HG02678 (cell line): ENCODE measurements at regions not wholly inside any gene's neighbourhood (a gene's known extent, or its start where the extent isn't known, plus 50 kb on each side); places are given as distances from the start of the nearest gene placed in this dataset.

Experiments used
- ATAC-seq: cut with Tn5 transposase; IDR thresholded peaks from one replicate; pipeline ENCODE4 v1.9.1; 2021; ENCODE audit warnings: mild to moderate bottlenecking, moderate library complexity; ENCODE audit not compliant: unreplicated experiment

DNA sequence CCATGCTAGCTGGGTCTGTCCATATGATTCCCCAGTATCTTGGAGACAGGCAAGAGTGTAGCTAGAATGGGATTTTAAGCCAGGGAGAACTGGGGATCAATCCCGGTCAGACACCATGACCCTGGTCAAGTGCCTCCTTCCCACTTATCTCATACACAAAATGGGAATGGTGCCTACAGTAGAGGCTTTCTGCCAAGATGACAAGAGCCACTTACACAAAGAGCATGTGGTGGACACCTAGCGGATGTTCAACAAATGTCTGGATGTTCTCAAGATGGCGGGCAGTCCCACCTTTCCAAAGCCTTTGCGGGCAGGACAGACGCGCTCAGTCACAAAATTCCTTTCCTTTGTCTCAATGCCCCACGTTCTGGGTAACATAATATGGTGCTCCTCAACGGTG, 57.3 kb downstream of the MAF start:
- ATAC-seq = no peak

DNA sequence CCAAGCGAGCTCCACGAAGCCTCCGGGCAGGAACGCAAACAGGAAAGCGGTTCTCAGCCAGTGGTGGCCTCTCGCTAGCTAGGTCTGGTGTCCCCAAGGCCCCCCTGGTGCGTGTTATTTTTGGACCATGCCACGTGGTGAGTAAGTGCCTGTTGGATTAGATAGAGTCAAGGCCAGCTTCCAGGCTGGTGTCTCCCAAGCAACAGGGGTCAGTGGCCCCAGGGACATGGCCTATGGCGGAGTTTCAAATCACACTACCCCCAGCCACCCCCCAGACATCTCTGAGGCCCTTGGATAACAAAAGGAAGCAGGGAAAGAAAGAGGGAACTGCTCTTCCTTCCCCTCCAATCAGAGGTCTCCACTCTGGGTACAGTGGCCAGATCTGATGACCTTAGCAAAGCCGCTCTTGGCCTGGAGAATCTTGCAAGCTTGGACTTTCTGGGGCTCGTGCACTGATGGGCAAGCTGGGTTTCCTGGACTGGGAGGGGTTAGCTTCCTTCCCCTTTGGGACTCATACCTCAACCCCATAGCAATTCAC, 58.2 kb downstream of the MAF start:
- no peak for ATAC-seq

DNA sequence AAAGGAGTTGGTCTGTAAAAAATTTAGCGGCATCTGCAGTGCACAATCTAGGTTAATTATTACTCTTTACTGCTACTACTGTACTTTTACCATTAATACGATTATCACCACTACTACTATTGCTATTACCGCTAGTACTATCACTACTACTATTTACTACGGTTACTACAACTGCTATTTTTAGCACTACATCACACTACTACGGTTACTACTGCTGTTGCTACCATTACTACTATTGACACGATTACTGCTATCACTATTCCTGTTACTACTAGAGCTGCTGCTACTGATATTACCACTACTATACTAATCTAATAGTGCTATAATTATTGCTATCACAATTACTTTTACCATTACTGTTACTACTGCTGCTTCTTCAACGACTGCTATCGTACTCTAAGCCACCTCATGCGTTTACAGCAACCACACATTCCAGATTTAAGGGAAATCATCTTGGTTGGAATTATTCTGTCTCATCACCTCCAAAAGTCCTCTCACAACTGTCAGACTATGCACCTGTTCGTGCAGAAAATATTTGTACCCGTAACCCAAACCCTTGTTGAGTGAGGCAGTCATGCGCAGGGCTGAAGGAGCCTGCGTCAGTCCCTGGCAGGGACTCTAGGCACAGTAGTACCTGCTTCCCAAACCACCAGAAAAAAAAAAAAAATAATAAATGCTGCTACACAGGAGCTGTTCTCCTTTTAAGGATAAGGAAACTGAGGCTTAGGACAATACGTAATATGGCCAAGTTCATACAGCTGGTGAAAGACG, 59.5 kb downstream of the MAF start:
- ATAC-seq = no peak

DNA sequence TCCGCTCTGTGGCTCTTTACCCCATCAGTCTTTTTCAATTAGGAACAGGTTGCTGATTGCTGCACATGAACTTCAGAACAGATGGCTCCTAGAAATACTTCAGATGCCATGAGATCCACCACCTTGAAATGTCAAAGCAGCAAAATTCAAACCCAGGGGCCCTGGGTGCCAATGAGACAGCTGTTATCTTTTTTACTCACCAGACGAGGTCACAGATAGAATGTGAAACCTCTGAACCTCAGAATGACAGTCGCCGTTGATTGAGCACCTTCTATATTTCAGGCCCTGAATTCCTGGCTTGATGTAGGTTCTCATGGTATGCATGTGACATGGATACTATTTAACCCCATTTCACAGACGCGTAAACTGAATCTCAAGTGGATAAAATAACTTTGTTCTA, 63.0 kb downstream of the MAF start:
- no peak for ATAC-seq

DNA sequence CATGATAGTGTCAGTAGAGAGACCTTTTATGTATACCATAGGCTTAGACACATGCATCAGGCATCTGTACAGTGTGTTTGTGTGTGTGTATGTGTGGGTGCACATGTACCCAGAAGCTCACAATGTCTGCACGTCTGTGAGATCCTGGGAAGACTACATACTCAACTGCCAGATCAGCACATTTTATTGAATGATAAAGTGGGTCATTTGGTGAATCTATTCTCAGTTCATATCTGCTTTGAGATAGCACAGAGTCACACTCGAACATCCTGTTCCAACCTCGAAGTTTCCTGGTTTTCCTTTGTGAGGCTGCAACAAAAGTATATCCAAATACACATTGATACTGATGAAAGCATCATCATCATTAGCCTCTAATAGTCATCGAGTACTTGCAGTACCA, 63.6 kb downstream of the MAF start:
- ATAC-seq = no peak

DNA sequence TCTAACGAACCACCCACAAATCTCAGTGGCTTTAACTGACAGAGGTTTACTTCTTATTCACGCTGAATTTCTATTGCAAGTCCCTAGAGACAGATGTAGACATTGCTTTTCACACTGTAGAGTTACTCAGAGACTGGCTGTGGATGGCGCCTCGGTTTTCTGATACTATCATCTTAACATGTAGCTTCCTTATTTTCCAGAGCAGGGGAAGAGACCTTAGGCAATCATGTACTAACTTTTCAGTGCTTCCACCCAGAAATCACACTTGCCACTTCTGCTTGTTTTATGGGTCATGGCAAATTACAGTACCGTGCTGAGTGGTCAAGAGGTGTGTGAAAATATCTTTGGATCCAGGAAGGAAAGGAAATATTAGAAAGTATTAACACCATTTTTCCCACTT, 65.4 kb downstream of the MAF start:
- no peak for ATAC-seq

DNA sequence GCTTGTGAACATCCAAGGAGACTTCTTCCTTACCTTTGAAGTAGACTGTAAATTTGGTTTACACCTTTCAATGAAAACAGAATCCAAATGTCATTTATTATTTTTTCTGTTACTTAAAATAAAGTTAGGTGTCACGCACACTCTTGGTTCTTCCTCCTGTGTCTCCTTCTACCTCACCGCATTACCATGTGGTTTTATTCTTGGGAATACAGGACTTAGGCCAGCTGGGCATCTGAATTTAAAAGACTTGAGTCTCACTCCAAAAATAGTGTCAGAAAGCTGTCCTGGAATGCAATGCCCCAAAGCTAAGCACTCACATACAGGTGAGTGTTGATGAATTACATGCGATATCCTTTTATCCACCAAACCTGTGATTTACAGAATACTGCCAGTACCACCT, 66.4 kb downstream of the MAF start:
- no peak for ATAC-seq

DNA sequence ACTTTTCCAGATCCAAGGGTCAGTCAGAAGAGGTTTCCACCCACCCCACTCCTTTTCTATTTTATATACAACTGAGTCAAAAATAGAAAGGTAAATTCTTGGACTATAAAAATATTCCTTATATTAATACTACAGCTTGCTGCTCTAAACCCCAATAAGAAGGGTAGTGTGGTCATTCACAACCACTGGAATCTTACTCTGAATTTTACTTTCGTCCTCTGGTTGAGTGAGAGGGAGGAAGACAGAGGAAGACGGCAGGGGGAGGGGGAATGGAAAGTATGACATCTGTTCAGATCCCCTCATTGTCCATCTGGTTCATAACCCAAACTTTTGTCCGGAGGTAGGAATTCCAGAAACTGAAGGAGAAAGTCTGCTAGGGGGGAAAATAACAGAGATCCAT, 67.2 kb downstream of the MAF start:
- no peak for ATAC-seq

DNA sequence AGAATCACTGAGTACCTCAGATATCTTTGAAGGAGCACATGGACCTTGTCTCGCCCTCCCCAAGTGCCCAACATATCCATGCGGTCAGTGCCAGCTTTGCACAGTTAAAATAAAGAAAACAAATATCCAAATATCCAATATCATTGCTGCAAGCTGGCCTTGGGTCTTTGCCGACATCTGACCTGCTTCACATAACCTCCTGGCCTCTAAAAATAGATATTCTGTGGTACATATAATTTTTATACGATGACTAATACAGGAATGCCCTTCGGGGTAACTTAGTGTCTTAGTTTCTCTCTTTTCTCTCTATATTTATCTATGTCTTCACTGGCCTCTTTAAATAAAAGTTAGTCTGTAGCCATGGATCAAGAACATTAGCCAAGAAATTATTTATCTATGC, 67.8 kb downstream of the MAF start:
- no peak for ATAC-seq

DNA sequence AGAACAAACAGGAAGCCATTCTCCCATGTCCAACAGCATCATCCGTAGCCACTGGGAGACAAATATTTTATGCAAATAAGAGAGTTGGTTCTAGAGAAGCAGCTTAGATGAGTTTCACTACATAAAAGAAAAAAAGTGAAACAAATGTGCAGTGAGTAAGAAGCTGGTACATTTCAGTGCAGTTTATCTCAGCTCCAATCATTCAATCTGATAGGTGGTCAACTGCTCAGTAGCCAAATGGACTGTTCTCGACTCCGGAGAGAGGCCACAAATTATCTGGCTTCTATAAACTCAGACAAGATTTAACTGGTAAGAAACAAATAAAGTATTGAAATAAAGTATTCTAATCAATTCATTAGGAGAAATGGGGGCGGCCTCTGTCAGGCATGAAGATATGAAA, 68.3 kb downstream of the MAF start:
- ATAC-seq = no peak

DNA sequence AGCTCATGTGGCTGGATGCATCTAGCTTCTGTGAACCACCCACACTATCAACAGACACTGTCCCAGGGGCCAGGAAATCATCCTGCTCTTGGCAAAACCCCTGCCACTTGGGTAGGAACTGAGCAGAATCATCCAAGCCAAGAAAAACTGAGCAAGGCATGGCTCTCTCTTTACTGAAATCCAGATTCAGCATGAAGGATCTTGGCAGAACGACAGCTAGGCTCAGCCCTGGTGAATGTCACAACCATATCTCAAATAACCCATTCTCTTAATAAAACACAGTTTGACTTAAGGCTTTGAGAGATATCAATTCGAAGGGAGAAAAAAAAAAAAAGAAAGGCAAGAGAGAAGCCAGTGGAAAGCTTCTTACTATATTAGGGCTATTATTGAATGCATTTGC, 72.2 kb downstream of the MAF start:
- ATAC-seq = no peak

DNA sequence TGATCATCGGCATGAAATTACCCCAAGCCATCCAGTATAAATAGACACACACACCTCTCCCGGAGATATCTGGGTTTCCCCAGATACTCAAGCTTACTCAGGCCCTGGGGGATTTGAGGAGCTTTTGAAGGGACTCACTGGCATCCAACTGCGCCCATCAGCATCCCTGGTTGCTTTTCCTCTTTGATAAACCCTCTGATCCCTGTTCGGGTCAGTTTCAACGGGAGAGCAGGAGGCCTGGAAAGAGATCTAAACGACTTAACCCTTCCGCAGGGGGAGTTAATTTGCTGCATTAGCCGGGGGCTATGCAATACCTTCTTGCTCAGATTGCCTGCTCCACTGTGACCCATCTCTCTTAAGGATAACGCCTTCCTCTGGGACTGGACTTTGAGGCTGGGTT, 76.6 kb downstream of the MAF start:
- ATAC-seq = no peak

DNA sequence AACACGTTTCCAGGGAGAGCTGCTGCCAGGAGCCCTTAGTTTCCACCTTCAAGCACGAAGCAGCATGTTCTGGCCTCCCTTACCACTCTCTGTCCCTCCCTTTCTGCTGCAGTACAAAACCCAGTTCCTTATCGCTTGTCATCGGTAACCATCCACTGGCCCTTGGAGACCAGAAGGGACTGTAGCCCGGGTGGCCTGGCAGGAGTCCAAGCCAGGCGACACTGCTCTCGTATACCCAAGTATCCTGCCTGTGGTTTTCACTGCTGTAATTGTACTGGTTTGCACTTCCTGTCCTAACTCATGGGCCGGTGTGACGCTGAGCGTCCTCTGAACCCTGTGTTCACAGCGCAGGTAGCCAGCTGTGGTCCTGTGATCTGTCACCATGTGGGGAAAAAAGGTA, 81.1 kb downstream of the MAF start:
- peak; percentile 78 for ATAC-seq

DNA sequence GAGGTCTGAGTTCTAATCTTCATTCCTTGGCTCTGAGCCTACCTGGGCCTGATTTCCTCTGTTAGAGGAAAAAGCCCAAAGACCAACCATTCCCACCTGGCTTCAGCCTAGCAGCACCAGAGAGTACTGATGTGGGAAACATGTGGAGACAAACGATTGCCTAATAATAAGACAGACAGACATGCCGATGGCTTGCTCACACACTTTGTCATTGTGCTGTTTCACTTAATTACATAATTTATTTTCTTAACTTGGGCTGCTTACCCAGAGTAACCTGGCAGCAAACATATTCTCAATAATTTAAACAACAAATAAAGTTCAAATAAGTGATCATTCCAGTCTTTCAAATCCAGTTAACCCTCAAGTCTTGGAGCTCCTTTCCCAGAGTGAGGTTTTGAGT, 83.4 kb downstream of the MAF start:
- ATAC-seq = no peak

DNA sequence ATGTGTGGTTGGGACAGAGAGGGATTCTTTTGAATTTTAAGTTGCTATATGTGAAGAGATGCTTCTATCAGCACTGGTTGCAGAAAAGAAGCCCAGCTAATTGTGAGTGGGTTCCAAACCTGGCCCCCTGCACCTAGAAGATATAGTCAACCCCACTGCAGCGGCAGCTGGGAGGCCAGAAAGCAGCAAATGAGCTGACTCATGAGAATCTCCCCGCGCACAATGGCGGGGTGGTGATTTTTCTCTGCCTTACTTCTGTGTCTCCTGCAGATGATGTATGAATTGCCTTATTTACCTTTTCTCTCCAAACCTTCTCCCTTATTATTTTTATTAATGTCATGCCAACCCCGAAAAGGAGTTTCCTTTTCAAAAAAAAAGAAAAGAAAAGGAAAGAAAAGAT, 89.7 kb downstream of the MAF start:
- ATAC-seq = no peak

DNA sequence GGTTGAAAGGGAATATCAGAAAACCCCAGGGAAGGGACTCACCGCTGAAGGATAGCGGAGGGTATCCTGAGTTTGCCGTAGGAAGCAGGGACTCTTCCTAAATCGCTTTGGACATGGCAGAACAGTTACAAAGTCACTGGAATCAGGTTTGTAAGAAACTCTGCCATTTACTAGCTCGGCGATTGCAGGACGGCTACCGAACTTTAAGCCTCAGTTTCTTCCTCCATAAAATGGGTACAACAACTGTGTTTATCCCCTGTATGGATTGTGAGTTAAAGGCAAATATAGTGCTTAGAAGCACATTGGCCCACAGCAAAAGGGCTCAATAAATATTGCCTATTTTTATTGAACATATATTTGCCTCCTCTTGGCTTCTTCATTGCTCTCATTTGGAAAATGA, 90.6 kb downstream of the MAF start:
- no peak for ATAC-seq

DNA sequence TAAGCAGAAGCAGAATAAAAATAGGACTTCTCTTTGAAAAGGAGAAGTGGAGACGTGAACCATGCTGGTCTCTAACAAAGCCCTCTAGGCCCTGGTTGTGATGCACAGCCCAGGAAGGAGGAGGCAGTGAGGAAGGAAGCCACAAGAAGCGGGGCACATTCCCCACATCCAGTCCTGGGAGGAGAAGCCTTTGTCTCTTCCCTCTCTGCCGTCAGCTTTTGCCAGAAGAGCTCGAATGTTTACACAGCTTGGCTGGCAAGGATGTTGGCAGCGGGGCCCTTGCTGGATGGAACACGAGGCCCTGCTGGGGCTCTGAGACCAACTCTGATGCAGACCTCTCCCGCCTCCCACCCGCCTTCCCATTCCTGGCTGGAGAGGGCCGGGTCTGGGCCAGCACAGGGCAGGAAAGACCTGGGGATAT, 91.3 kb downstream of the MAF start:
- no peak for ATAC-seq

DNA sequence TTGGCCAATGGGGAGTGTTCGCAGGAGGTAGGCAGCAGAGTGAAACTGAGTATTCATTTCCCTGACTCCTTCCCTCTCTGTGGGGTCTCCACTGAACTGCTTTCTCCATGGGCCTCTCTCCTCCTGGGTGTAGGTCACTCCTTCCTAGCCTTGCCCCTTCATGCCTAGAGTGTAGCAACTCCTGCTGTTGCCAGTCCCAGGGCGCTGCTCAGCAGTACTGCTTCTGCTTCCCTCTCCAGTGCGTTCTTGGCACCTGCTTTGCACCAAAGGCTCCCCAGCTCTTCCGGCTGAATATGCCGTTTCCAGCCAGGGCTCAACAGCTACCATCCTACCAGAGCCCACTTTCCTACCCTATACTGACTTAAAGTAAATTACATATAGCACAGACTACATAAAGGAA, 92.2 kb downstream of the MAF start:
- ATAC-seq = no peak

DNA sequence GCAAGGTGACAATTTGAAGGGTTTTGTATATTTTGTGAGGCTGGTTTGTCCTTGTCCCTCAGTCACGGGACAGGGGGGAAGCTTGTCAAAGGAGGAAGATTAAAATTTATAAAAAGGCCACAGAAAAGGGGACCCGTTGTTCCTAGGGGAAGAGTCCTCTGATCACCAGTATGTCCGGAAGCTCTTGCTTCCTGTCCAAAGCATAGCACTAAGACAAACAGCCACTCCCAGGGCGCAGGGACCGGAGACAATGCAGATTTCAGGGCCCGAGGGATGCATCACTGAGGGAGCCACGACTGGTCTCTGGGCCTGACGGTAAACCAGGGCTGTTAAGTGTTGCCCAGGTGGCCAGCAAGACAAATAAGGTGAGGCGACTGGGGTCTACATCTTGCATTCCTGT, 95.2 kb downstream of the MAF start:
- no peak for ATAC-seq

DNA sequence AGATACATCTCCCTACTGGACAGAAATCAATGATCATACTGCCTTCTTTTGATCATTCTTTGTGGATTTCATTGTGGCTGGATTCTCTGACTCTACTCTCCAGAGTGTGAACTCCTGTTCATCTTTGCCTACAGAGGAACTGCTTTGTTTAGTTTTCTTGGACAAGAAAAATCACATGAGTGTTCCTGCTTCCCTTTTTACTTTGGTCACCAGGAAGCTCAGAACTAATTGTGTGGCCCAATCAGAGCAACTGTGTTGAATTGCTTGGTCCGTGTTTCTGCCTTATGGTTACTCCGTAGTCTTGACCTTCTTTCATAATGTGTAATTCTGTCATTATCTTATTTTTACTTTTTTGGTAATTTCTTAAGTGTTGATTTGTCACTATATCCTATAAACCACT, 97.0 kb downstream of the MAF start:
- ATAC-seq = no peak

DNA sequence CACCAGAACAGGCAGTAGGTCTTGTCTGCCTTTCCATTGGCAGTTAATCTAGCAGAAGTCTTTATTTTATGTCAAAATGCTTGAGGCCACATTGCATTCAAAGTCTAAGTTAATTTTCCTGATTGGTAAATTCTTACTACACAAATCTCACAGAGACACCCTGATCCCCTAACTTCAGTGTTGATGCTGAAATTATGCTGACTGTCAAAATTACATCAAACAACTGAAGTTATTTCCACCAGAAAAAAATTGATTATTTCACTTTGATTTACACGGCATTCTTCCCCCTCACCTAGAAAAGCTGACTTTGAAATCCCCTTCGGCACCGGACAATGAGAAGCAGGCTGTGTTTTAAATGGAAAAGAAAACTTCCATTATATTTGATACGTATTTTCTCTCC, 99.1 kb downstream of the MAF start:
- ATAC-seq = no peak

DNA sequence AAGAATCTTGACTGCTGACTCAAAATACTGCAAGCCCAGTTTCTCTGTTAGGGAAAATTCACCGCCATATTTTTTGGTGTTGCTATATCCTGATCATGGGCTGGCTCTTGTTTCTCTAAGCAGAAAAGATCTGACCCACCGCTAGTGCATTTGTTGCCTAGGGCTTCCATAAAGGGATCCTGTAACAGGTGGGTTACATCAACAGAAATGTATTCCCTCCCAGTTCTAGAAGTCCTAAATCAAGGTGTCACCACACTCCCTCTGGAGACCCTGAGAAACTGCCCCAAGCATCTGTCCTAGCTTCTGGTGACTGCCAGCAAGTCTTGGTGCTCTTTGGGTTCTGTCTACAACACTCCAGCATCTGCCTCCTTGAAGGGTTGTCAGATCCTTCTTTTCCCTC, 99.7 kb downstream of the MAF start:
- ATAC-seq = no peak

DNA sequence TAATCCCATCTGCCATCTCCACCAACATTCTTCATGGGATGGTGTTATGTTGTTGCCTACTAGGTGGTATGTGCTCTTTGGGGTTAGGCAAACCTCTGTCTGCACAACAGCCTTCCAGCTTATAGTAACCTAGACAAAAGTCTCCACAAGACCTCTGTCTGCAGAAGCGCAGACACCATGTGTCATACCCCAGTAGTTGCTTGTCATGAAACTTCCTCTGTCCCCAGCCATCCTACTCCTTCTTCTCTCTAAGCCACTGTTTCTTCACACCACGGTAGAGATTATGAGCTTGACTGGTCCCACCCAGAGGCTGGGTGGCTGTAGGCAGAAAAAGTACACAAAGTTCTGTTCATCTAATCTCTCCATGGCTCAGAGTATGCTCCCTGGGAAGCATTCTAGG, 100.3 kb downstream of the MAF start:
- no peak for ATAC-seq
